GM18858 (cell line): ENCODE measurements at regions not wholly inside any gene's neighbourhood (a gene's known extent, or its start where the extent isn't known, plus 50 kb on each side); places are given as distances from the start of the nearest gene placed in this dataset.

Experiments used
- ATAC-seq: cut with Tn5 transposase; IDR thresholded peaks from one replicate; pipeline ENCODE4 v1.9.1; 2021; ENCODE audit not compliant: unreplicated experiment

DNA sequence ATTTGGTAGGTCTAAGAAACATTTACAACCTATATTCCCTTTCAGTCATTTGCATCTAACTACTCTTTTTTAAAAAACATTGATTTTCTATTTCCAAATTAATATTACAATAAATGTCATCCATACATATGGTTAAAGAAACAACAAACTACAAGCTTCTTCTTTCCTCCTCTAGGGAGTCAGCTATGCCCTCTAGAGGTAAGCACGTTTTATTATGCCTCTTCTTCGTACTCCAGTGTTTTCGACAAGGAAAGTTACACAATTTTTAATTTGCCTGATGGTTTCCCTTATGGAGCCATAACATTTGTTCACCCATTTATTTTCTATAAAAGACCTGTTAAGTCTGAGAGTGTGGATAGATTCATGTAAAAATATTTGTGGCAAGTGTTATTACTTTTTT is 183.4 kb upstream of the CDH7 start:
- ATAC-seq: no peak

DNA sequence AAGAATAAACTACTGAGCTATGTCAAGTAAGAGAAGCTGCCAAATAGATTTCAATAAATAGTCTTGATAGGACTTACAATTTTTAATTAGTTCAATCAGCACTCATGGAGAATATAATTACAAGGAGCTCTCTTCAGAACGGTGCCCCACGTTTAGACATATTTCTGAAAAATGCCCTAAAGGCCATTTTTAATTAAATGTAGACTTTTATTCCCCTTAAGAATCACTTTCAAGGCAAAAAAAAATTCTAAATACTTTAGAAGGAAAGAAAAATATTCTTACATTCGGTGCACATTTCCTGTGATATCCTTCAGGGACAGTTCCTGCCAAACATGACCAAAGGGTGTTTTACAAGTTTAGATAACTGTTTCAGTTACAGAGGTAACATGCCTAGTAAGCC is 202.5 kb upstream of the CDH7 start:
- ATAC-seq: no peak

DNA sequence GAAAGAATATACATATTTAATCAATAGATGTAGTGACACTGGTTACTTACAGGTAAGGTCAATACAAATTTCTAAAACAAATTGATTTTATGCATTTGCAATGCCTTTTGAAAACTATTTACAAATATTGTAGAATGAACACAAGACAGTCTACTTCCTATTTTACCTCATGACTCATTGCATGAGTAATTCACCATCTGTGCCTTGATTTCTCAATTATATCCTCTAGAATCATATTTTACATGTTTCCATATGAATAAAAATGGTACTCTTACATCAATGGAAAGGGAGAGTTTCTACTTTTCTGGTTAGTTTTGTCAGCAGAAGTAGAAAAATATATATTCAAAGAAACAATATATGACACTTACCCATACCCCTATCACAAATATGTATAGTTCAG is 203.8 kb upstream of the CDH7 start:
- ATAC-seq: no peak

DNA sequence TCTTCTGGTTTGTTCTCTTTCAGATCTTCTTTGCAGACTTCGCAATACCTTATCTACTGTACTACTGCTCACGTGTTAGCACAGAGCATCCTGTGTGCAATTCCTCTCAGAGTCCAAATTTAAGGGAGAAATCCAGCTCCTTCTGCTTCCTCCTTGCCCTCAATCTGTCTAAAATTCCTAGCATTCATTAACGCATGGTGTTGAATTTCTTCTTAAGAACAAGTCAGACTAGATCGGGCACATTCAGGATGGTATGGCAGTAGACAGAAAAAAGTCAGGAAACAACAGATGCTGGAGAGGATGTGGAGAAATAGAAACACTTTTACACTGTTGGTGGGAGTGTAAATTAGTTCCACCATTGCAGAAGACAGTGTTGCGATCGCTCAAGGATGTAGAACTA is 206.1 kb upstream of the CDH7 start:
- ATAC-seq: no peak

DNA sequence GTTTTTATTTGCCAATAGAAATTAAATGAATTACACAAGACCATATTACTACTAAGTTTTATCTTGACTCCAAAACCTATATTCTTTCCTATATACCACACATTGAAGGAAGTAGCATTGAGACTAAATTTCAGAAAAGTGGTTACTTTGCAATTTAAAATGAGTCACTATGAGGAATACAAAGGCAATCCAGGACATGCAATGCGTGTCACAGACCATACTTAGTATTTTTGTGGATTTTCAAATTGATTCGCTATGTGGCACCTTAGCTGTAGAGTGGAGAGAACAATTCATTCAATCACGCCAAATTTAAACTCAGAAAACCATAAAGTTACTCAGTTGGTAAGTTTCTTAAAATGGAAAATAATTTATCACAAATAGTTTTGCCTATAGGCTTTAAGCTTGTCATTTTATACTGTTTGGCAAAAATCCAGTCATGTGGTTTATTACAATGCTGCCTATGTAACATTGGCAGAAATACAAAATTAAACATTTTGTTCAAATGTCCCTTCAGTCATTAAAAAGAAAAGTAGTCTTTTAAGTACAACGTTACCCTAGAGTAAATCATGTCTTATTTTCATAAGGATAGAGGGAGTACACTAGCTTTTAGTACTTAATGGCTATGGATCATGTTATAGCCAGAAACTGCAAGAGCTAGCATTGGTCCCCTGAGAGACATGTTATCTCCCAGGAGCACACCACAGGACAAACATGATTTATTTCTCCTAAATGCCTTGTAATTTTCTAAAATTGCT is 222.8 kb upstream of the CDH7 start:
- ATAC-seq: no peak

DNA sequence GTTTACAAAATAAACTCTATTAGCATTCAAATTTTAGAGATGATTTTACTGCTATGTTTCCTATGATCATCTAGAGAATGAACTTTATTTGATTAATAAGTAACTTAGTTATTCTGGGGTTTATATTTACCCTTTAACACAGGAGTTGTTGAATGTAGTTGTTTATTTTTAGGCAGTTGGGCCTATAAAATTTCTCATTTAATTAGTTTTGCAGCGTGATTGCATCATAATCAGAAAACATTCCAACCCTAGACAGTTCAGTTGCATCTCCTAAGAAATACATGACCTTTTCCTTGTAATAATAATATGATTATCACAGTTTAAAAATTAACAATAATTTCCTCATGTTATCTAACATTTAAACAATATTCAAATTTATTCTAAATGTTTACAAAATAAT is 224.7 kb upstream of the CDH7 start:
- no peak for ATAC-seq

DNA sequence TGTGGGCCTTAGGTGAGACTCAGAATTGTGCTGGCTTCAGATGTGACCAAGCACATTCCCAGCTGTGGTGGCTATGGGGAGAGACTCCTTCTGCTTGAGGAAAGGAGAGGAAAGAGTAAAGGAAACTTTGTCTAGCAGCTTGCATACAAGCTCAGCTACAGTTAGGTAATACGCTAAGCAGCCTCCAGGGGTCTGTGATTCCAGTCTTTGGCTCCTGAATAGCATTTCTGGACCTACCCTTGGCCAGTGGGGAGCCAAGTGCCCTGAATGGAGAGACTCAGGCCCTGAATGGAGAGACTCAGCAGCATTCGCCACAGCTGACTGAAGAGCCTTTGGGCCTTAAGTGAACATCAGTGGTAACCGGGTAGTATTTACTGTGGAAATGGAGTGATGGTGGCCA is 227.4 kb upstream of the CDH7 start:
- ATAC-seq: no peak

DNA sequence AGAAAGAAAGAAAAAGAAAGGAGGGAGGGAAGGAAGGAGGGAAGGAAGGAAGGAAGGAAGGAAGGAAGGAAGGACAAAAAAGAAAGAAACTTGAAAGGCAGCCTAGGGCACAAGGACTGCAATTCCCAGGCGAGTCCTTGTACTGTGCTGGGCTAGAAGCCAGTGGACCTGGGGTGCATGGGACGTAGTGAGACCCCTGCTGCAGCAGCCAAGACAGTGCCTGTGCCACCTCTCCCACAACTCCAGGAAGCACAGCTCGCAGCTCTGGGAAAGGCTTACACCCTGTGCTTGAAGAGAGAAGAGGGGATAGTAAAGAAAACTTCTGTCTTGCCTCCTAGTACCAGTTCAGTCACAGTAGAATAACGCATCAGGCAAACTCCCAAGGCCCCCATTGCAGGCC is 227.9 kb upstream of the CDH7 start:
- no peak for ATAC-seq

DNA sequence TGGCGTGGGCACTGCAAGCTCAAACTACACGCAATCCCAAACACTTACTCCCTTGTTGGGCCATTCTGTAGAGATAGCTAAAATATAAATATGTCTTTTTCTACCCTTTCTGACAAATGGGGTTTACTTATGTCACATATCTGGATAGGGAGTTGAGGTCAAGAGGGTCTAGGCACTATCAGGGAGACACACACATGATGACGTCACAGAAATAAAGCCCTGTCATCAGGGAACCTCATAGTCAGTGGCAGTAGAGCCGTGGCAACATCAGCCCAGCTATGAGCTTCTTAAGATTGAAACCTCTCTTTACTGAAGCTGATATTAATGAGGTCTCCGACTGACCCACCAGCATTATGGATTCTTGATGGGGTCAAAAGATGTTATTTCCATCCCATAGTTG is 234.6 kb upstream of the CDH7 start:
- ATAC-seq: no peak

DNA sequence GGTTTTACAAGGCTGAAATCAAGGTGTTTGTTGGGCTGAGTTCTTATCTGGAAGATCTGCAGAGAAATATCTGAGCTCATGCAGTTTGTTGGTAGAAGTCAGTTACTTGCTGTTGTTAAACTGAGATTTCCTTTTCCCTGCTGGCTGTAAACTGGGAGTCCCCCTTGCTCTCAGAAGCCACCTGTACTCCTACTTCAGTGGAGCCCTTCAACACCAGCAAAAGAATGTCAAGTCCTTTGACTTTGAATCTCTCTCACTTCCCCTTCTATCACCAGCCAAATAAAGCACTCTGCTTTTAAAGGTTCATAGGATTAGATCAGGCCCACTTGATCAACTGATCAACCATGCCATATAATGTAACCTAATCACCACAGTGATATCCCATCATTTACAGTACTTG is 252.2 kb upstream of the CDH7 start:
- ATAC-seq: no peak

DNA sequence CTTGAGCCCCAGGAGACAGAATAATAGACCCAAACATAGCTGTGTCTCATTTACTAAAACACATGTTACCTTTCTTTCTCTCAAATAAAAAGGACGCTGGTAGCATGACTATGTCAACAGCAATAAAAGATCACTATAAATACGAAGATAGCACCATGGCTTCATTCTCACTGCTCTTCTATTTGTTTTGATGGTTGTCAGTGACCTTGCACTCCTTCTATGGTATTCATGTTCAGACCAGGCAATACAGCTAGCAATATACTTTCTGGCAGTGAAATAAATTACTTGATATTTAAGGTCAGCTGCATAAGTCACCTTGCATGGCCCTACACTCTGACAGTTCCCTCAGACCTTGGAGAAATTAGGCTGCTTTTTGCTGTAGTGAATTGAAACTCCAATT is 263.2 kb upstream of the CDH7 start:
- ATAC-seq: no peak

DNA sequence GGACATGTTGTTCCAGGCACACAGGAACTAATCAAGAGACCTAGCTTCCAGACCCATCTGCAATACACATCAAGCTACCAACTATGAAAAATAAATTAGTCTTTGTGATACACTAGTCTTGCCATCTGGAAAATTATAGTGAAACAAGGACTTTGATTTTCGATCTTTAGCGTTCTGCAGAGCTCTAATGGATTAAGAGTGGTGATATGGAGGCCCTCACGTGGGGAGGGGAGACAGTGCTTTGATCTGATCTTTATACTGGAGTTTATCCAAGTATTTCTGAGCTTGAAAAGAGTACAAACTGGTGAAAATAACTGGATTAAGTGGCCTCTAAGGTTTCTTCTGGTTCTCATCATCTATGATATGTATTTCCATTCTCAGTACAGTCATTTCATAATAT is 273.4 kb upstream of the CDH7 start:
- ATAC-seq: no peak

DNA sequence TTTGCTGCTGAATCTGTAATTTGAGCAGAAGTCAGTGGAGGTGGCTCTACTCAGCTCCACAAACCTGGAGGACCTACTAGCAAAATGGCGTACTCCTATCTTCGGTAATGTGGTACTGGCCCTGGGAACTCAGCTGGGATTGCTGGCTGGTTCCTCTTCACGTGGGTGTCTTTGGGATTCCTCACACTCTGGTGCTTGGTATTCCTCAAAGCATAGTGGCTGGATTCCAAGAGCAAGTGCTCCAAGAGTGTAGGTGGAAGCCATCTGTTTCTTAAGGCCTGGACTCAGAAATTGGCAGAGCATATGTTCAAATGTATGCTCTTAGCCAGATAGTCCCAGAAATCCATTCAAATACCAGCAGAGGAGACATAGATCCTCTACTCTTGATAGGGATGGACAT is 281.9 kb upstream of the CDH7 start:
- ATAC-seq: no peak

DNA sequence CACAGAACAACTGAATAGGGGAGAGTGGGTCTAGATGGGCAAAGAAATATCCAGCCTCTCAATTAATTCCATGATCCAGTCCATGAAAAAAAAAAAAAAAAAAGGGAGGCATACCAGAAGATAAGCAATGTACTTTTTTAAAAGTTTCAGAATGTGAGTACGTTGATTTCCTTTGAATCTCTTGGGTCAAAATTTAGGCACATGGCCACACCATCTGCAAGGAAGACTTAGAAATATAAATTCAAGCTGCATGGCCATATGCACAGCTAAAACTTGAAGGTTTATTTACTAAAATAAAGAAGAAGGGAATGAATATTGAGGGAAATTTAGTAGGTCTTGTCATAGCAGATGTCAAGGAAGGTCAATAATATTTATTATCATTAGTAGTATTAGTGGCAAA is 286.5 kb upstream of the CDH7 start:
- ATAC-seq: no peak

DNA sequence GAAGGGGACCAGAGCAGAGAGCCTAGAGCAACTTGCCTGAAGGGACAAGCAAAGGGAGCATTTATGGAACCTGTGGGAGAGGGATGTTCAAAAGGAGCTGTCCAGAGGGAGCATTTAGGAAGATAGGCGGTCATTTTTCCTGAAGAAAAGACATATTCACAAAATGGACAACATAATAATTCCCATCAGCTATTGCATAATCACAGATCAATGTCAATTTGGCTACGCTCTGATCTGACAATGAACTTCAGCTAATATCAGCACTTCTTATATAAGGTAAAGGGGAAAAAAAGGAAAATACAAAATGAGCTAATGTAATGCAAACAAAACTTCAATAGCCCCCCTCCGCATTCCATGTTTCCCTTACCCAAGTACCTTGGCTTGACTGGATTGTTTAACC is 291.1 kb upstream of the CDH7 start:
- no peak for ATAC-seq

DNA sequence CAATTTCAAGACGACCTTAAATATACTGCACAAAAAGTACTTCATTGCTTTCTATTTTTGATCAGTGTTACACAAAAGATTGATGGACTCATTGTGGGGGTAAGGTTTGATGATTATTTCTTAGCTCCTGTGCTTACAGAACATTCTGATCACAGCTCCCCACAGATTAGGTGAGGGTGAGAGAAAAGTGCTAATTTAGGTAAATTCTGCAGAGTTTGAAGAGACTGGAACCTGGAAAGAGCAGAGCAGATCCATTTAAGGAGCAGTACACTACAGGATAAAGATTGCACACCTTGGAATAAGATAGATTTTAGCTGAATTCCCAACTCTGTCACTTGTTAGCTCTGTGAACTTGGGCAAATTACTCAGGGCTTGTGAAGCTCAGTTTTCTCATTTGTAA is 291.9 kb upstream of the CDH7 start:
- no peak for ATAC-seq

DNA sequence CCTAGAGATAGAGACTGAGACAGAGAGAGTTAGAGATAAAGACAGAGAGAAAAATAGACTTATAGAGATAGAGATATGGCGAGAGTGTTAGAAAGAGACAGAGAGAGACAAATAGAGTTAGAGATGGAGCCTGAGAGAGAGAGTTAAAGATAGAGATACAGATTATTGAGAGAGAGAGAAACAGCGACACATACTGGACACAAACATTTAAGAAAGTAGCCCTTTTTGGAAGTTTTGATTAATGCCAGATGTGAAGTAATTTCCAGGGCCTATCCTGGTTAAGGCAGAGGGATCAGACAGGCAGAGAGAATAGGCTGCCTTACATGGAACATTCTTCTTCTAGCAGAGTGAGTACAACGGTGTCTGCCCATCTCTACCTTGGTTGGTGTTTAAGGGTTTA is 311.6 kb upstream of the CDH7 start:
- no peak for ATAC-seq

DNA sequence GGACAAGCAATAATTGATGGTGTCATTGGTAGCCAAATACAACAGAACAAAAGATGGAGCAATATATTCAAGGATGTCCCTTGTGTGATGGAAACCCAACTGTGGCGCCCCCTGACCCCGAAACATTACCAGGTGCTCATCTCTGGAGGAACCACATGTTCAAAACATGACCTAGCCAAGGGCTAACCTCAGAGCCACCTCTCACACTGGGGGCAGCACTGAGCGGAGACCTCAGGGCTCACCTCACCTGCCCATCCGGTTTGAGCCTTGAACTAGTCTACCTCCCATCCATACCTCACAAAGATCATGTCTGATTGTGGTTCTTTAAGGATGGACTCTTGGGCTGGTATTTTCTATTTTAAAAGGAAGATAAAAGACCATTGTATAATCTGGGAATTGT is 314.4 kb upstream of the CDH7 start:
- no peak for ATAC-seq

DNA sequence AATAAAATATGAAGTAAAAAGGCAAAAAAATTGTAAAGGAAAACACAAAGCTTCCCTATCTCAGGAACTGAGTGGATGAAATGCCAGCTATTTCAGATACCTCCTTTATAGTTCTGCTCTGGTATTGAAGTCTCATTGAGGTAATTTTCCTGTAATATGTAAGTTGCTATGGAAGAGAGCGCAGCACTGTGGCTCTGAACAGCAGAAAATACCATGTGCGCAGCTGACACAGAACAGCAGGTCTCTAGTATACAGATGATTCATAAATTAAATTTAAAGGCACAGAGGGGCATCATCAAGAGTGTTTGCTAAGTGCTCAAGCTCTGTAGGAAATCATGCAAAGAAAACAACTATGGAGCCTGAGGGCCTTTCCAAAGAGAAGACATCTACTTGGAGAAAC is 315.3 kb upstream of the CDH7 start:
- ATAC-seq: no peak

DNA sequence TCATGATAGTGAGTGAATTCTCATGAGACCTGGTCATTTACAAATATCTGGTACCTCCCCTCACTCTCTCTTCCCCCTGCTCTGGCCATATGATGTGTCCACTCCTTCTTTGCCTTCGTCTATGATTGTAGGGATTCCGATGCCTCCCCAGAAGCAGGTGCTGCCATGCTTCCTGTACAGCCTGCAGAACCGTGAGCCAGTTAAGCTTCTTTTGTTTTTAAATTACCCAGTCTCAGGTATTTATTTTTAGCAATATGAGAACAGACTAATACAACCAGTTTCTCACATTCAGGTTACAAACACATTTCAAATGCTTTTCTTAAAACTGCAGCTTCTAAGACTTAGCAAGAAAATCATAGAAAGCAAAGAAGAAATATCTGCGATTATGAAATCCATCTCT is 321.2 kb upstream of the CDH7 start:
- ATAC-seq: no peak

DNA sequence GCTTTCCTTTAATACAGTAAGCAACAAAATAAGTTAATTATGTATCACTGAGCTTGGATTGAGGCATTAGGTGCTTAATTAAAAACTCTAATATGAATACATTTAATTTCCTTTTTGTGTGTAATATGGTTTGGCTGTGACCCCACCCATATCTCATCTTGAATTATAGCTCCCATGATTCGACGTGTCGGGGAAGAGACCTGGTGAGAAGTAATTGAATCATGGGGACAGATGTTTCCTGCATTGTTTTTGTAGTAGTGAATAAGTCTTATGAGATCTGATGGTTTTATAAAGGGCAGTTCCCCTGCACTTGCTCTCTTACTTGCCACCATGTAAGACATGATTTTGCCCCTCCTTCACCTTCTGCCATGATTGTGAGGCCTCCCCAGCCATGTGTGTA is 325.4 kb upstream of the CDH7 start:
- ATAC-seq: no peak

DNA sequence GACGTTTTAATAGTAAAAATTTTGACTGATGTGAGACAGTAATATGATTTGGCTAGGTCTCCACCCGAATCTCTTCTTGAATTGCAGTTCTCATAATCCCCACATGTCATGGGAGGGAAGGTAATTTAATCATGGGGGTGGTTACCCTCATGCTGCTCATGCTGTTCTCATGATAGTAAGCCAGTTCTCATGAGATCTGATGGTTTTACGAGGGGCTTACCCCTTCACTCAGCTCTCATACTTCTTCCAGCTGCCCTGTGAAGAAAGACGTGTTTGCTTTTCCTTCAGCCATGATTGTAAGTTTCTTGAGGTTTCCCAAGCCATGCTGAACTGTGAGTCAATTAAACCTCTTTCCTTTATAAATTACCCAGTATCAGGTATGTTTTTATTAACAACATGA is 327.0 kb upstream of the CDH7 start:
- no peak for ATAC-seq

DNA sequence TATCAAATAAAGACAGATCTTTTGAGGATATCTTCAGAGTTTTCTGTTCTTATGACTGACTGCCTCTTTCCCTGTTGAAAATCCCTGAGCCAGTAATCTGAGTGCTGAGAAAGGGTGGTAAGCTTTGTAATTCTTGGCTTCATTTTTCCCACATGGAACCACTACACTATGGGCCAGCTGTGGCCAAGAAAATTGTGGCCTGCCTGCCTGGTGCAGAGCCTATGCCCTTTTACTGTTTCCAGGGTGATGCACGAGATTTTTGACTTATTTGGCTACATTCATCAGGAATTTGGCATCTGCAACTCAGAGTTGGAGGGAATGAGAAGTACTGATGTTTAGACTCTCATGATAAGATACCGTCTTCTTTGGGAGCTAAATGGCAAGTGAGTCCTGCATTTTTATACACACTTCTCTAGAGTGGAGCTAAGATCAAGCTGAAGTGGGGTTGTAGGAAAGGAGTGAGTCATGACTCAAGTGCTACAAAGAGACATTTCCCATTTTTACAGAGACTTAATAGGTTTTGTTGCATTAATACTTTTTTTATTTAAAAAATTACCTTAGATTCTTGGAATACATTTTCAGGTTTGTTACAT is 328.2 kb upstream of the CDH7 start:
- no peak for ATAC-seq
